Psoas muscle (tissue), 7 donors: ENCODE measurements at regions not wholly inside any gene's neighbourhood (a gene's known extent, or its start where the extent isn't known, plus 50 kb on each side); places are given as distances from the start of the nearest gene placed in this dataset.

Experiments
- ATAC-seq, 4 donors: fragments of 200-7000 bp; cut with Tn5 transposase; one replicate each; pipeline ENCODE4 v1.9.1; 2020; ENCODE audit warnings: moderate library complexity in 3 of 4, mild to moderate bottlenecking in 2 of 4
- DNase-seq, 2 donors: peaks; one replicate each; pipeline ENCODE4 v3.0.0-alpha.2; 2020
- H3K27ac ChIP-seq: fragments of 200-600 bp; one replicate; pipeline ENCODE4 v1.8.0; 2022
- H3K27me3 ChIP-seq, 3 donors: fragments of 200-600 bp in 1 of 3; one replicate each; pipeline versions ENCODE4 v1.6.1 to v1.8.0; 2013 to 2022; ENCODE audit warnings: low read length in 2 of 3, mild to moderate bottlenecking in 2 of 3, moderate library complexity in 1 of 3; ENCODE audit not compliant: insufficient read depth in 3 of 3
- H3K36me3 ChIP-seq, 2 donors: fragments of 200-600 bp in 1 of 2; one replicate each; pipeline versions ENCODE4 v1.6.1 to v1.8.0; 2013 to 2022; ENCODE audit warnings: low read depth in 1 of 2, mild to moderate bottlenecking in 1 of 2, moderate library complexity in 1 of 2; ENCODE audit not compliant: insufficient read depth in 1 of 2
- H3K4me1 ChIP-seq: fragments of 200-600 bp; one replicate; pipeline ENCODE4 v1.8.0; 2022
- H3K4me3 ChIP-seq: fragments of 200-600 bp; one replicate; pipeline ENCODE4 v1.8.0; 2022; ENCODE audit warnings: mild to moderate bottlenecking
- H3K9me3 ChIP-seq: fragments of 200-600 bp; one replicate; pipeline ENCODE4 v1.8.0; 2022
- WGBS, 3 donors: extraction: QIAGEN DNeasy Blood & Tissue Kit; methylation state at CpG; one replicate each; pipeline versions ENCODE4 v1.1.6 to v1.1.7; 2013; 5-methylcytosine and 5-hydroxymethylcytosine counted together
- intact Hi-C, 2 donors: fragments of 100-400 bp; cut with DNase I; formaldehyde crosslinking; loops; one replicate each; pipeline versions ENCODE4 v1.11.0 to v1.14.2; 2022
- TF ChIP-seq, protein P1 (sequence below): fragments of 200-600 bp; IDR thresholded peaks from one replicate; pipeline ENCODE4 v1.8.0; 2022; ENCODE audit warnings: antibody characterized with exemption
- donor health status: healthy with polysubstance abuse.
- donor health status: DM: no; HTN: no; CAD: no; lungs with moderate emphysema.
- donor health status: Bipolar disorder and iron deficiency.
- donor health status: healthy.
- donor health status: DM: yes; HTN: yes; CAD: no.
- donor health status: DM: no; HTN: no; CAD: no.
- donor health status: DM: yes; HTN: yes; CAD: no.

GRCh38 chr2:237154082-237154638, 68.5 kb downstream of the COPS8 start:
- intact Hi-C loops: loop anchor here in 1 of 2 donors (10.0 kb wide), 1 partner anchor 321 kb away; no protein-coding TSS in a partner anchor
- ATAC-seq: peak in 3 of 4 donors; percentile 36 to 48 (median 45)
- DNase-seq: no peak
- Histone ChIP-seq H3K27me3 (no peaks in the 10 kb centered on the region), H3K9me3 (no peaks in the 10 kb centered on the region), H3K4me1 (peaks cover under 1% of the 10 kb centered on the region), H3K36me3 (no peaks in the 10 kb centered on the region), H3K4me3 (no peak overlapping the region), H3K27ac (no peak overlapping the region)
- TF ChIP-seq, protein P1, sequence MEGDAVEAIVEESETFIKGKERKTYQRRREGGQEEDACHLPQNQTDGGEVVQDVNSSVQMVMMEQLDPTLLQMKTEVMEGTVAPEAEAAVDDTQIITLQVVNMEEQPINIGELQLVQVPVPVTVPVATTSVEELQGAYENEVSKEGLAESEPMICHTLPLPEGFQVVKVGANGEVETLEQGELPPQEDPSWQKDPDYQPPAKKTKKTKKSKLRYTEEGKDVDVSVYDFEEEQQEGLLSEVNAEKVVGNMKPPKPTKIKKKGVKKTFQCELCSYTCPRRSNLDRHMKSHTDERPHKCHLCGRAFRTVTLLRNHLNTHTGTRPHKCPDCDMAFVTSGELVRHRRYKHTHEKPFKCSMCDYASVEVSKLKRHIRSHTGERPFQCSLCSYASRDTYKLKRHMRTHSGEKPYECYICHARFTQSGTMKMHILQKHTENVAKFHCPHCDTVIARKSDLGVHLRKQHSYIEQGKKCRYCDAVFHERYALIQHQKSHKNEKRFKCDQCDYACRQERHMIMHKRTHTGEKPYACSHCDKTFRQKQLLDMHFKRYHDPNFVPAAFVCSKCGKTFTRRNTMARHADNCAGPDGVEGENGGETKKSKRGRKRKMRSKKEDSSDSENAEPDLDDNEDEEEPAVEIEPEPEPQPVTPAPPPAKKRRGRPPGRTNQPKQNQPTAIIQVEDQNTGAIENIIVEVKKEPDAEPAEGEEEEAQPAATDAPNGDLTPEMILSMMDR: peak; percentile 40
- 34 to 37% (median 36%) methylated on average over 7 of the region's 7 CpGs for WGBS, 3 donors

GRCh38 chr2:237154884-237155851, 69.5 kb downstream of the COPS8 start:
- Histone ChIP-seq H3K9me3 (no peaks in the 10 kb centered on the region), H3K4me1 (peaks cover 7% of the 10 kb centered on the region), H3K4me3 (no peak overlapping the region), H3K27me3 (no peaks in the 10 kb centered on the region), H3K27ac (peak overlapping the region; percentile 69), H3K36me3 (no peaks in the 10 kb centered on the region)
- no peak for ATAC-seq
- DNase-seq: no peak
- WGBS, 3 donors: 79 to 84% (median 83%) methylated on average over 11 of the region's 11 CpGs
- TF ChIP-seq, protein P1: no peak
- intact Hi-C loops: loop anchor here in 1 of 2 donors (10.0 kb wide), 1 partner anchor 320 kb away; no protein-coding TSS in a partner anchor

DNA sequence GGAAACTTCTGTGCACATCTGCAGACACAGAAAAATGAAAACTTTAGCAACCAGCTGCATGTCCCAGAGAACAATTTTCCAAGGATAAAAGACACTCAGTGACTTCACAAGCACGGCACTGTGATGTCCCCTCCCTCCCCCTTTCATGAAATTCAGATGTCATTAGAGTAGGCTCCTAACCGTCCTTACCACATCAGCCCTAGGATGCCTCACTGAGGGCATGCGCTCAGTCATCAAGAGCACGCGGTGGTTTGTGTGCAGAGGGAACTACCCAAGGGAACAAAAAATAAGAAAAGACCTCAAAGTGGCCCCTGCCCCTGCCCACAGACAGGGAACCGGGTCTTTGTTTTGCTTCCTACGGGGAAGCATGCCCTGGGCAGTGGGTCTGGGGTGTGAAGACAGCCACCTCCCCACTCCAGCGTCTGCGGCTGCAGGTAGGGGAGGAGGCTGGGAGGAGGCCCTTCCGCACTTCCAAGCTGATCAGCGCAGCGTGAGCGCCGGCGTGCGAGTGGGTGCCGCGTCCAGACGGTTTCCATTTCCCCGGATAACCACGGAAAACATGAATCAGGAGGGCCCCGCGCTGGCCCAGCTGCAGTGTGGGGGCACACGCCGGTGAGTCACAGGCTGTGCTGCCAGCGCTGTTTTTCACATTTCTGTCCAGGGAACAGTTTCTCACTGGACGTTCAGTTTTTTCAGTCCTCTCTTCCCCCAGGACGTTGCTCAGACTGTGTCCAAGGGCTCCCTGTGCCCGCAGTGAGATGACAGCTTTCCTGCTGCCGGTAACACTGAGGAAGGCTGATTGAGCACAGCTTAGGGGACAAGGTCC, 70.6 kb downstream of the COPS8 start:
- Histone ChIP-seq H3K36me3 (no peaks in the 10 kb centered on the region), H3K27ac (peak overlapping the region; percentile 69), H3K27me3 (no peaks in the 10 kb centered on the region), H3K9me3 (no peaks in the 10 kb centered on the region), H3K4me3 (no peak overlapping the region), H3K4me1 (peaks cover 7% of the 10 kb centered on the region)
- TF ChIP-seq, protein P1: no peak
- DNase-seq: peak; percentile 82 to 90
- 28 to 41% (median 36%) methylated on average over 30 of the region's 30 CpGs for WGBS, 3 donors
- ATAC-seq: peak; percentile 23 to 65 (median 56)
- intact Hi-C loops: loop anchor here in 1 of 2 donors (10.0 kb wide), 1 partner anchor 319 kb away; no protein-coding TSS in a partner anchor

GRCh38 chr2:237156857-237157779, 71.4 kb downstream of the COPS8 start:
- H3K27me3 ChIP-seq: no peaks in the 10 kb centered on the region
- peaks cover 7% of the 10 kb centered on the region for H3K4me1 ChIP-seq
- 77 to 88% (median 83%) methylated on average over 34 of the region's 34 CpGs for WGBS, 3 donors
- H3K9me3 ChIP-seq: no peaks in the 10 kb centered on the region
- intact Hi-C loops: loop anchor here in 1 of 2 donors (10.0 kb wide), 1 partner anchor 318 kb away; no protein-coding TSS in a partner anchor
- DNase-seq: no peak
- no peak overlapping the region for H3K4me3 ChIP-seq
- no peak for ATAC-seq
- TF ChIP-seq, protein P1: no peak
- H3K36me3 ChIP-seq: no peaks in the 10 kb centered on the region
- H3K27ac ChIP-seq: peak overlapping the region; percentile 69
